ENCODE measurements at regions not wholly inside any gene's neighbourhood (a gene's known extent, or its start where the extent isn't known, plus 50 kb on each side); places are given as distances from the start of the nearest gene placed in this dataset.

- no peak for DNase-seq (ENCODE audit: low read depth)
- no peak for TF ChIP-seq CTCF (IDR thresholded peaks at IDR 0.05; ENCODE audit: low read length, missing control alignments)
- H3K4me3 ChIP-seq (replicated peaks; ENCODE audit: low read depth, low read length), result no peak overlapping the region
Measured at GRCh38 chr21:26679284-26679683, 106.2 kb upstream of the CYYR1 start.

- TF ChIP-seq CTCF (IDR thresholded peaks at IDR 0.05; ENCODE audit: low read length, missing control alignments), result no peak
- no peak overlapping the region for H3K4me3 ChIP-seq (replicated peaks; ENCODE audit: low read depth, low read length)
- no peak for DNase-seq (ENCODE audit: low read depth)
Measured at GRCh38 chr21:26674323-26674722, 101.2 kb upstream of the CYYR1 start.

- H3K4me3 ChIP-seq (replicated peaks; ENCODE audit: low read depth, low read length), result no peak overlapping the region
- no peak for DNase-seq (ENCODE audit: low read depth)
- no peak for TF ChIP-seq CTCF (IDR thresholded peaks at IDR 0.05; ENCODE audit: low read length, missing control alignments)
Measured at GRCh38 chr21:26669215-26669764, 96.2 kb upstream of the CYYR1 start.

- no peak overlapping the region for H3K4me3 ChIP-seq (replicated peaks; ENCODE audit: low read depth, low read length)
- TF ChIP-seq CTCF (IDR thresholded peaks at IDR 0.05; ENCODE audit: low read length, missing control alignments), result no peak
- DNase-seq (ENCODE audit: low read depth), result no peak
Measured at GRCh38 chr21:26659757-26660156, 86.7 kb upstream of the CYYR1 start.

- no peak overlapping the region for H3K4me3 ChIP-seq (replicated peaks; ENCODE audit: low read depth, low read length)
- no peak for DNase-seq (ENCODE audit: low read depth)
- TF ChIP-seq CTCF (IDR thresholded peaks at IDR 0.05; ENCODE audit: low read length, missing control alignments), result no peak
Measured at GRCh38 chr21:26659182-26659581, 86.1 kb upstream of the CYYR1 start.

- no peak for DNase-seq (ENCODE audit: low read depth)
- no peak for TF ChIP-seq CTCF (IDR thresholded peaks at IDR 0.05; ENCODE audit: low read length, missing control alignments)
- no peak overlapping the region for H3K4me3 ChIP-seq (replicated peaks; ENCODE audit: low read depth, low read length)
Measured at GRCh38 chr21:26655460-26655859, 82.4 kb upstream of the CYYR1 start.

GRCh38 chr21:26653430-26653829 lies 80.3 kb upstream of the CYYR1 start:
- TF ChIP-seq CTCF (IDR thresholded peaks at IDR 0.05; ENCODE audit: low read length, missing control alignments), result no peak
- H3K4me3 ChIP-seq (replicated peaks; ENCODE audit: low read depth, low read length), result no peak overlapping the region
- DNase-seq (ENCODE audit: low read depth), result no peak
